Neural cell (in vitro differentiated cells): ENCODE measurements at regions not wholly inside any gene's neighbourhood (a gene's known extent, or its start where the extent isn't known, plus 50 kb on each side); places are given as distances from the start of the nearest gene placed in this dataset.

Experiments used
- H2AFZ ChIP-seq: fragments of 200-600, 300-800 bp; sonication (generic), shearing (Covaris generic); 2 replicates; pipeline ENCODE4 v1.6.0; 2014; ENCODE audit warnings: low read depth, mild to moderate bottlenecking, antibody characterized with exemption, low read length, moderate library complexity
- H3F3A ChIP-seq: fragments of 200-600 bp; shearing (Covaris generic); 2 replicates; pipeline ENCODE4 v1.6.1; 2016; ENCODE audit warnings: mild to moderate bottlenecking, moderate library complexity, mixed read lengths, antibody characterized with exemption, low read length; ENCODE audit not compliant: insufficient read depth, poor library complexity, severe bottlenecking
- H3K27ac ChIP-seq: fragments of 200-600, 300-800 bp; sonication (generic), shearing (Covaris generic); 2 replicates; pipeline ENCODE4 v1.5.1; 2014; ENCODE audit warnings: mild to moderate bottlenecking, low read length, moderate library complexity
- H3K27me3 ChIP-seq: fragments of 300-800, 200-600 bp; sonication (generic), shearing (Covaris generic); 2 replicates; pipeline ENCODE4 v1.6.0; 2014; ENCODE audit warnings: mild to moderate bottlenecking, low read depth, low read length, moderate library complexity; ENCODE audit not compliant: insufficient read depth
- H3K36me3 ChIP-seq: fragments of 300-800, 200-600 bp; sonication (generic), shearing (Covaris generic); 2 replicates; pipeline ENCODE4 v1.5.1; 2014; ENCODE audit warnings: mild to moderate bottlenecking, antibody characterized with exemption, low read length, moderate library complexity; ENCODE audit not compliant: insufficient read depth
- H3K4me2 ChIP-seq: fragments of 300-800, 200-600 bp; sonication (generic), shearing (Covaris generic); 2 replicates; pipeline ENCODE4 v1.6.0; 2014; ENCODE audit warnings: mild to moderate bottlenecking, low read length
- H3K4me3 ChIP-seq: fragments of 300-800, 200-600 bp; sonication (generic), shearing (Covaris generic); 2 replicates; pipeline ENCODE4 v1.5.1; 2014; ENCODE audit warnings: mild to moderate bottlenecking, low read length, moderate library complexity
- H3K79me2 ChIP-seq: fragments of 200-600 bp; shearing (Covaris generic); replicated peaks from 2 replicates; pipeline ENCODE4 v1.6.0; 2014; ENCODE audit warnings: mild to moderate bottlenecking, low read length, moderate library complexity; ENCODE audit not compliant: insufficient read depth
- H3K9ac ChIP-seq: fragments of 300-800, 200-600 bp; sonication (generic), shearing (Covaris generic); 2 replicates; pipeline ENCODE4 v1.6.1; 2016; ENCODE audit warnings: mild to moderate bottlenecking, low read length, mixed read lengths
- H3K9me2 ChIP-seq: fragments of 200-600 bp; shearing (Covaris generic); 2 replicates; pipeline ENCODE4 v1.6.1; 2016; ENCODE audit warnings: mild to moderate bottlenecking, low read length, mixed read lengths; ENCODE audit not compliant: insufficient read depth
- H3K9me3 ChIP-seq: fragments of 200-600, 300-800 bp; sonication (generic), shearing (Covaris generic); 2 replicates; pipeline ENCODE4 v1.6.1; 2016; ENCODE audit warnings: mild to moderate bottlenecking, mixed run types, low read length, moderate library complexity, mixed read lengths
- H4K20me1 ChIP-seq: fragments of 200-600 bp; shearing (Covaris generic); 2 replicates; pipeline ENCODE4 v1.6.1; 2016; ENCODE audit warnings: mild to moderate bottlenecking, mixed run types; ENCODE audit not compliant: insufficient read depth
- CTCF ChIP-seq: fragments of 450-650 bp; IDR thresholded peaks from 2 replicates; pipeline ENCODE4 v1.5.1; 2014; ENCODE audit warnings: antibody characterized with exemption, mild to moderate bottlenecking, moderate library complexity; ENCODE audit not compliant: poor library complexity, severe bottlenecking
- EP300 ChIP-seq: fragments of 450-650 bp; conservative IDR thresholded peaks from 2 replicates; pipeline ENCODE4 v1.6.1; 2014; ENCODE audit warnings: antibody characterized with exemption, mild to moderate bottlenecking, moderate library complexity; ENCODE audit not compliant: poor library complexity, severe bottlenecking
- EZH2 ChIP-seq: fragments of 200-600, 300-800 bp; shearing (Covaris generic), sonication (generic); IDR thresholded peaks from 2 replicates; pipeline ENCODE4 v1.6.1; 2014; ENCODE audit warnings: antibody characterized with exemption, low read length, borderline replicate concordance, mild to moderate bottlenecking; ENCODE audit not compliant: insufficient read depth, poor library complexity, severe bottlenecking
- MXI1 ChIP-seq: fragments of 450-650 bp; conservative IDR thresholded peaks from 2 replicates; pipeline ENCODE4 v1.6.1; 2014; ENCODE audit warnings: antibody characterized with exemption, mild to moderate bottlenecking; ENCODE audit not compliant: poor library complexity, severe bottlenecking
- POLR2AphosphoS5 ChIP-seq: IDR thresholded peaks from 2 replicates; pipeline ENCODE4 v1.6.1; 2012
- RAD21 ChIP-seq: fragments of 450-650 bp; conservative IDR thresholded peaks from 2 replicates; pipeline ENCODE4 v1.6.1; 2014; ENCODE audit warnings: antibody characterized with exemption, mild to moderate bottlenecking, moderate library complexity
- REST ChIP-seq: IDR thresholded peaks from 2 replicates; pipeline ENCODE4 v1.6.1; 2012; ENCODE audit warnings: borderline replicate concordance
- SMC3 ChIP-seq: fragments of 450-650 bp; conservative IDR thresholded peaks from 2 replicates; pipeline ENCODE4 v1.6.1; 2014; ENCODE audit warnings: antibody characterized with exemption, mild to moderate bottlenecking, moderate library complexity; ENCODE audit not compliant: poor library complexity
- TAF1 ChIP-seq: IDR thresholded peaks from 2 replicates; pipeline ENCODE4 v1.6.1; 2012; ENCODE audit warnings: low read depth

GRCh38 chr11:95660038-95660437 lies 129.5 kb downstream of the FAM76B start:
- no peak overlapping the region for H2AFZ ChIP-seq
- H3K9ac ChIP-seq: no peak overlapping the region
- TF ChIP-seq EZH2: no peak
- no peak for TF ChIP-seq RAD21
- TF ChIP-seq SMC3: no peak
- TF ChIP-seq EP300: no peak
- TF ChIP-seq POLR2AphosphoS5: no peak
- TF ChIP-seq CTCF: no peak
- no peaks in the 10 kb centered on the region for H3F3A ChIP-seq
- no peaks in the 10 kb centered on the region for H4K20me1 ChIP-seq
- no peaks in the 10 kb centered on the region for H3K9me3 ChIP-seq
- H3K4me3 ChIP-seq: no peak overlapping the region
- no peaks in the 10 kb centered on the region for H3K27me3 ChIP-seq
- no peaks in the 10 kb centered on the region for H3K36me3 ChIP-seq
- H3K79me2 ChIP-seq: no peaks in the 10 kb centered on the region
- no peaks in the 10 kb centered on the region for H3K9me2 ChIP-seq
- H3K4me2 ChIP-seq: no peak overlapping the region
- no peak overlapping the region for H3K27ac ChIP-seq

- no peak for TF ChIP-seq REST
- TF ChIP-seq TAF1: no peak
- no peak for TF ChIP-seq MXI1
- TF ChIP-seq POLR2AphosphoS5: no peak
- no peak for TF ChIP-seq EP300
- TF ChIP-seq RAD21: no peak
- TF ChIP-seq SMC3: no peak
- TF ChIP-seq CTCF: no peak
- no peak for TF ChIP-seq EZH2
- H2AFZ ChIP-seq: no peak overlapping the region
- H3K27ac ChIP-seq: no peak overlapping the region
- H3K4me3 ChIP-seq: no peak overlapping the region
- H3K9ac ChIP-seq: no peak overlapping the region
- no peaks in the 10 kb centered on the region for H3F3A ChIP-seq
- H3K9me3 ChIP-seq: no peaks in the 10 kb centered on the region
- H3K79me2 ChIP-seq: no peaks in the 10 kb centered on the region
- no peaks in the 10 kb centered on the region for H3K36me3 ChIP-seq
- H3K9me2 ChIP-seq: no peaks in the 10 kb centered on the region
- no peaks in the 10 kb centered on the region for H3K27me3 ChIP-seq
- no peaks in the 10 kb centered on the region for H4K20me1 ChIP-seq
- H3K4me2 ChIP-seq: no peak overlapping the region
Observed at GRCh38 chr11:95659088-95659487, 130.5 kb downstream of the FAM76B start.
